Transverse colon (tissue), 3 donors: ENCODE measurements at regions not wholly inside any gene's neighbourhood (a gene's known extent, or its start where the extent isn't known, plus 50 kb on each side); places are given as distances from the start of the nearest gene placed in this dataset.

Source experiments
- EP300 ChIP-seq: sonication (generic); formaldehyde crosslinking; IDR thresholded peaks from one replicate; pipeline ENCODE4 v1.6.1; 2017; ENCODE audit warnings: antibody characterized with exemption, low read depth
- POLR2A ChIP-seq: fragments of 450-650 bp; IDR thresholded peaks from one replicate; pipeline ENCODE4 v1.6.1; 2016; ENCODE audit warnings: antibody characterized with exemption, mild to moderate bottlenecking, moderate library complexity
- TF ChIP-seq, protein P1 (sequence below), 5 experiments: fragments of 200-600 bp in 3 of 5; fragments of 450-650 bp in 2 of 5; sonication (generic) in 3 of 5; IDR thresholded peaks; 1 replicate in 2 of 5; 2 replicates in 3 of 5; pipeline ENCODE4 v1.5.1; 2016 to 2017; ENCODE audit warnings: antibody characterized with exemption in 5 of 5, inconsistent platforms in 3 of 5, mild to moderate bottlenecking in 2 of 5, moderate library complexity in 1 of 5

DNA sequence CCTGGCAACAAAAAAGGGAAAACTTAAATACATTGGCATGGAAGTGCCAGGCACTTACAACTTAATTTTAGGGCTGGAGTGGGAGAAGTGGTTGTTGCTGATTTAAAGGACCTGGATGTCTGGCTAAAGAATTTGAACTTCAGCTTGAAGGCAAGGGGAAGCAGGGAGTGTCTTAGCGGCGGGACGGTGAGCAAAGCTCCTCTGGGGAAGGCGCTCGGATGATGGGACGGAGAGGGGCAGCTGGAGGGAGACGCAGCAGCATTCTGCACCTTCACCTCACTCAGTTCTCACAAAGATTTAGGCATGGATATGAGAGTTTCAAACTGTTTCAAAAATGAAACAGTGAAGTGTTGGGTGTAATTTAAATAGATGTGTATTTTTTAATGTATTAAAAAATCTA is 967.1 kb downstream of the BRD1 start:
- TF ChIP-seq, protein P1, sequence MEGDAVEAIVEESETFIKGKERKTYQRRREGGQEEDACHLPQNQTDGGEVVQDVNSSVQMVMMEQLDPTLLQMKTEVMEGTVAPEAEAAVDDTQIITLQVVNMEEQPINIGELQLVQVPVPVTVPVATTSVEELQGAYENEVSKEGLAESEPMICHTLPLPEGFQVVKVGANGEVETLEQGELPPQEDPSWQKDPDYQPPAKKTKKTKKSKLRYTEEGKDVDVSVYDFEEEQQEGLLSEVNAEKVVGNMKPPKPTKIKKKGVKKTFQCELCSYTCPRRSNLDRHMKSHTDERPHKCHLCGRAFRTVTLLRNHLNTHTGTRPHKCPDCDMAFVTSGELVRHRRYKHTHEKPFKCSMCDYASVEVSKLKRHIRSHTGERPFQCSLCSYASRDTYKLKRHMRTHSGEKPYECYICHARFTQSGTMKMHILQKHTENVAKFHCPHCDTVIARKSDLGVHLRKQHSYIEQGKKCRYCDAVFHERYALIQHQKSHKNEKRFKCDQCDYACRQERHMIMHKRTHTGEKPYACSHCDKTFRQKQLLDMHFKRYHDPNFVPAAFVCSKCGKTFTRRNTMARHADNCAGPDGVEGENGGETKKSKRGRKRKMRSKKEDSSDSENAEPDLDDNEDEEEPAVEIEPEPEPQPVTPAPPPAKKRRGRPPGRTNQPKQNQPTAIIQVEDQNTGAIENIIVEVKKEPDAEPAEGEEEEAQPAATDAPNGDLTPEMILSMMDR (IDR thresholded peaks at IDR 0.05), result no peak
- no peak for TF ChIP-seq POLR2A
- TF ChIP-seq EP300, result no peak
